MM.1S (cell line): ENCODE measurements at regions not wholly inside any gene's neighbourhood (a gene's known extent, or its start where the extent isn't known, plus 50 kb on each side); places are given as distances from the start of the nearest gene placed in this dataset.

Experiments used
- EZH2 ChIP-seq: fragments of 300-600 bp; sonication (generic); optimal IDR thresholded peaks from 2 replicates; pipeline ENCODE3; 2017; ENCODE audit warnings: low read depth, mild to moderate bottlenecking, antibody characterized with exemption, low read length, mixed read lengths
- EZH2phosphoT487 ChIP-seq: fragments of 300-600 bp; sonication (generic); IDR thresholded peaks from 2 replicates; pipeline ENCODE4 v1.6.1; 2018; ENCODE audit warnings: antibody characterized with exemption, low read length
- TF ChIP-seq, protein P1 (sequence below): fragments of 300-600 bp; sonication (generic); IDR thresholded peaks from 2 replicates; pipeline ENCODE4 v1.5.1; 2016; ENCODE audit warnings: antibody characterized with exemption, low read length, mixed read lengths

DNA sequence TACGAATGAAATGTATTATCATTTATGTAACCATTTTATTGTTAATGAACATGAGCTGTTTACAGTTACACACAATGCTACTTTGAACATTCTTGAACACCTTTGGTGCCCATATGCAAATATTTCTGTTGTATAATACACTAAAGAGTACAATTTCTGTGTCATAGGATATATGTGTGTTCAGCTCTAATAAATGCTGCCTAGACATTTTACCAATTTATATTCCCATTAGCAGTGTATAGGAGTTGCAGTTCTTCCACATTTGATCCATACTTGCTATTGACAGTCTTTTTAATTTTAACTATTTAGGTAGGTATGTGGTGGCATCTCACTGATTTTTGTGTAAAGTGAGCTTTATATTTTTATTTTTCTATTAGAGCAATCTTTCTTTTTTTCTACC lies 331.8 kb downstream of the ZIC1 start:
- TF ChIP-seq, protein P1, sequence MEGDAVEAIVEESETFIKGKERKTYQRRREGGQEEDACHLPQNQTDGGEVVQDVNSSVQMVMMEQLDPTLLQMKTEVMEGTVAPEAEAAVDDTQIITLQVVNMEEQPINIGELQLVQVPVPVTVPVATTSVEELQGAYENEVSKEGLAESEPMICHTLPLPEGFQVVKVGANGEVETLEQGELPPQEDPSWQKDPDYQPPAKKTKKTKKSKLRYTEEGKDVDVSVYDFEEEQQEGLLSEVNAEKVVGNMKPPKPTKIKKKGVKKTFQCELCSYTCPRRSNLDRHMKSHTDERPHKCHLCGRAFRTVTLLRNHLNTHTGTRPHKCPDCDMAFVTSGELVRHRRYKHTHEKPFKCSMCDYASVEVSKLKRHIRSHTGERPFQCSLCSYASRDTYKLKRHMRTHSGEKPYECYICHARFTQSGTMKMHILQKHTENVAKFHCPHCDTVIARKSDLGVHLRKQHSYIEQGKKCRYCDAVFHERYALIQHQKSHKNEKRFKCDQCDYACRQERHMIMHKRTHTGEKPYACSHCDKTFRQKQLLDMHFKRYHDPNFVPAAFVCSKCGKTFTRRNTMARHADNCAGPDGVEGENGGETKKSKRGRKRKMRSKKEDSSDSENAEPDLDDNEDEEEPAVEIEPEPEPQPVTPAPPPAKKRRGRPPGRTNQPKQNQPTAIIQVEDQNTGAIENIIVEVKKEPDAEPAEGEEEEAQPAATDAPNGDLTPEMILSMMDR, result no peak
- TF ChIP-seq EZH2 (no peak), EZH2phosphoT487 (no peak)
